SJCRH30 (cell line): ENCODE measurements at regions not wholly inside any gene's neighbourhood (a gene's known extent, or its start where the extent isn't known, plus 50 kb on each side); places are given as distances from the start of the nearest gene placed in this dataset.

ENCODE experiments used
- DNase-seq, 2 experiments: peaks; one replicate each; pipeline ENCODE4 v3.0.0-alpha.2; 2015 to 2020
- H3K27ac ChIP-seq: fragments of 250-450 bp; sonication (Bioruptor Pico); 2 replicates; pipeline ENCODE4 v1.5.1; 2020; ENCODE audit warnings: mild to moderate bottlenecking, moderate library complexity
- H3K27me3 ChIP-seq: fragments of 250-450 bp; sonication (Bioruptor Pico); 2 replicates; pipeline ENCODE4 v1.5.1; 2020; ENCODE audit warnings: mild to moderate bottlenecking, moderate library complexity
- H3K36me3 ChIP-seq: fragments of 250-450 bp; sonication (Bioruptor Pico); 2 replicates; pipeline ENCODE4 v1.5.1; 2020; ENCODE audit warnings: mild to moderate bottlenecking, moderate library complexity
- H3K4me1 ChIP-seq: fragments of 250-450 bp; sonication (Bioruptor Pico); 2 replicates; pipeline ENCODE4 v1.5.1; 2020; ENCODE audit warnings: mild to moderate bottlenecking, moderate library complexity
- H3K4me3 ChIP-seq: fragments of 250-450 bp; sonication (Bioruptor Pico); 2 replicates; pipeline ENCODE4 v1.5.1; 2020; ENCODE audit warnings: mild to moderate bottlenecking, moderate library complexity
- H3K9me3 ChIP-seq: fragments of 250-450 bp; sonication (Bioruptor Pico); replicated peaks from 2 replicates; pipeline ENCODE4 v1.5.1; 2020; ENCODE audit warnings: mild to moderate bottlenecking, moderate library complexity

- H3K36me3 ChIP-seq = no peaks in the 10 kb centered on the region
- H3K27me3 ChIP-seq = no peaks in the 10 kb centered on the region
- no peak overlapping the region for H3K4me3 ChIP-seq
- no peaks in the 10 kb centered on the region; the same call in 1 of the 2 replicates for H3K9me3 ChIP-seq
- no peaks in the 10 kb centered on the region for H3K4me1 ChIP-seq
- no peak overlapping the region for H3K27ac ChIP-seq
- no peak for DNase-seq
Measured at GRCh38 chr5:53367727-53368126, 112.7 kb upstream of the FST start.

GRCh38 chr5:53368516-53368915 is 111.9 kb upstream of the FST start:
- Histone ChIP-seq H3K27me3 (no peaks in the 10 kb centered on the region), H3K4me3 (no peak overlapping the region), H3K36me3 (no peaks in the 10 kb centered on the region), H3K9me3 (no peaks in the 10 kb centered on the region; the same call in 1 of the 2 replicates), H3K4me1 (no peaks in the 10 kb centered on the region), H3K27ac (no peak overlapping the region)
- no peak for DNase-seq

GRCh38 chr5:53368966-53369605 is 111.3 kb upstream of the FST start:
- Histone ChIP-seq H3K27me3 (no peaks in the 10 kb centered on the region), H3K36me3 (no peaks in the 10 kb centered on the region), H3K4me1 (no peaks in the 10 kb centered on the region), H3K27ac (no peak overlapping the region), H3K9me3 (no peaks in the 10 kb centered on the region; the same call in 1 of the 2 replicates), H3K4me3 (no peak overlapping the region)
- no peak for DNase-seq

- DNase-seq = no peak
- Histone ChIP-seq H3K27ac (no peak overlapping the region), H3K4me1 (no peaks in the 10 kb centered on the region), H3K9me3 (no peaks in the 10 kb centered on the region; the same call in 1 of the 2 replicates), H3K36me3 (no peaks in the 10 kb centered on the region), H3K27me3 (no peaks in the 10 kb centered on the region), H3K4me3 (no peak overlapping the region)
Measured at GRCh38 chr5:53369681-53370080, 110.7 kb upstream of the FST start.

- H3K4me1 ChIP-seq = no peaks in the 10 kb centered on the region
- H3K36me3 ChIP-seq = no peaks in the 10 kb centered on the region
- H3K4me3 ChIP-seq = no peak overlapping the region
- H3K9me3 ChIP-seq = no peaks in the 10 kb centered on the region; the same call in 1 of the 2 replicates
- no peaks in the 10 kb centered on the region for H3K27me3 ChIP-seq
- DNase-seq = no peak
- H3K27ac ChIP-seq = no peak overlapping the region
Measured at GRCh38 chr5:53373451-53374158, 106.8 kb upstream of the FST start.

- Histone ChIP-seq H3K36me3 (no peaks in the 10 kb centered on the region), H3K27ac (no peak overlapping the region), H3K4me1 (no peaks in the 10 kb centered on the region), H3K9me3 (no peaks in the 10 kb centered on the region), H3K4me3 (no peak overlapping the region), H3K27me3 (no peaks in the 10 kb centered on the region)
- DNase-seq = no peak
Measured at GRCh38 chr5:53376853-53377252, 103.6 kb upstream of the FST start.

- no peak overlapping the region for H3K4me3 ChIP-seq
- H3K27me3 ChIP-seq = no peaks in the 10 kb centered on the region
- H3K9me3 ChIP-seq = no peaks in the 10 kb centered on the region
- H3K36me3 ChIP-seq = no peaks in the 10 kb centered on the region
- no peak for DNase-seq
- no peaks in the 10 kb centered on the region for H3K4me1 ChIP-seq
- no peak overlapping the region for H3K27ac ChIP-seq
Measured at GRCh38 chr5:53378190-53378589, 102.2 kb upstream of the FST start.

- H3K9me3 ChIP-seq = no peaks in the 10 kb centered on the region
- H3K4me3 ChIP-seq = no peak overlapping the region
- no peak for DNase-seq
- H3K27me3 ChIP-seq = no peaks in the 10 kb centered on the region
- H3K36me3 ChIP-seq = no peaks in the 10 kb centered on the region
- no peaks in the 10 kb centered on the region for H3K4me1 ChIP-seq
- no peak overlapping the region for H3K27ac ChIP-seq
Measured at GRCh38 chr5:53378590-53379247, 101.7 kb upstream of the FST start.

GRCh38 chr5:53386341-53386740 is 94.1 kb upstream of the FST start:
- Histone ChIP-seq H3K36me3 (no peaks in the 10 kb centered on the region), H3K27ac (no peak overlapping the region), H3K4me3 (no peak overlapping the region), H3K27me3 (no peaks in the 10 kb centered on the region), H3K4me1 (no peaks in the 10 kb centered on the region), H3K9me3 (peaks cover 10% of the 10 kb centered on the region; the same call in 1 of the 2 replicates)
- DNase-seq = no peak

GRCh38 chr5:53389093-53389492 is 91.3 kb upstream of the FST start:
- no peak overlapping the region for H3K4me3 ChIP-seq
- H3K27me3 ChIP-seq = no peaks in the 10 kb centered on the region
- DNase-seq = no peak
- no peaks in the 10 kb centered on the region for H3K4me1 ChIP-seq
- H3K36me3 ChIP-seq = no peaks in the 10 kb centered on the region
- peaks cover 10% of the 10 kb centered on the region; the same call in 1 of the 2 replicates for H3K9me3 ChIP-seq
- H3K27ac ChIP-seq = no peak overlapping the region

GRCh38 chr5:53392073-53392472 is 88.4 kb upstream of the FST start:
- DNase-seq = no peak
- Histone ChIP-seq H3K4me3 (no peak overlapping the region), H3K27me3 (no peaks in the 10 kb centered on the region), H3K36me3 (no peaks in the 10 kb centered on the region), H3K4me1 (no peaks in the 10 kb centered on the region), H3K27ac (no peak overlapping the region), H3K9me3 (peaks cover 10% of the 10 kb centered on the region; the same call in 1 of the 2 replicates)

- Histone ChIP-seq H3K4me3 (no peak overlapping the region), H3K27ac (no peak overlapping the region), H3K4me1 (peaks cover 4% of the 10 kb centered on the region; the same call in 1 of the 2 replicates), H3K27me3 (no peaks in the 10 kb centered on the region), H3K9me3 (no peaks in the 10 kb centered on the region), H3K36me3 (no peaks in the 10 kb centered on the region)
- DNase-seq = no peak
Measured at GRCh38 chr5:53394808-53395207, 85.6 kb upstream of the FST start.

GRCh38 chr5:53397141-53397757 is 83.2 kb upstream of the FST start:
- Histone ChIP-seq H3K4me3 (no peak overlapping the region), H3K27ac (no peak overlapping the region)

GRCh38 chr5:53397845-53398244 is 82.6 kb upstream of the FST start:
- Histone ChIP-seq H3K27ac (no peak overlapping the region), H3K27me3 (no peaks in the 10 kb centered on the region), H3K36me3 (no peaks in the 10 kb centered on the region), H3K4me3 (no peak overlapping the region), H3K4me1 (peaks cover 4% of the 10 kb centered on the region; the same call in 1 of the 2 replicates), H3K9me3 (no peaks in the 10 kb centered on the region)
- DNase-seq = peak; percentile 35 to 40

More at GRCh38 chr5:53397141-53397757, 83.2 kb upstream of the FST start:
- Histone ChIP-seq H3K36me3 (no peaks in the 10 kb centered on the region), H3K9me3 (no peaks in the 10 kb centered on the region), H3K4me1 (peaks cover 4% of the 10 kb centered on the region; the same call in 1 of the 2 replicates), H3K27me3 (no peaks in the 10 kb centered on the region)
- DNase-seq = no peak
